GM21367 (cell line): ENCODE measurements at regions not wholly inside any gene's neighbourhood (a gene's known extent, or its start where the extent isn't known, plus 50 kb on each side); places are given as distances from the start of the nearest gene placed in this dataset.

Experiments
- ATAC-seq: cut with Tn5 transposase; IDR thresholded peaks from one replicate; pipeline ENCODE4 v1.9.1; 2021; ENCODE audit not compliant: unreplicated experiment

GRCh38 chr9:89805571-89806292 is 200.9 kb downstream of the GADD45G start:
- ATAC-seq: no peak

DNA sequence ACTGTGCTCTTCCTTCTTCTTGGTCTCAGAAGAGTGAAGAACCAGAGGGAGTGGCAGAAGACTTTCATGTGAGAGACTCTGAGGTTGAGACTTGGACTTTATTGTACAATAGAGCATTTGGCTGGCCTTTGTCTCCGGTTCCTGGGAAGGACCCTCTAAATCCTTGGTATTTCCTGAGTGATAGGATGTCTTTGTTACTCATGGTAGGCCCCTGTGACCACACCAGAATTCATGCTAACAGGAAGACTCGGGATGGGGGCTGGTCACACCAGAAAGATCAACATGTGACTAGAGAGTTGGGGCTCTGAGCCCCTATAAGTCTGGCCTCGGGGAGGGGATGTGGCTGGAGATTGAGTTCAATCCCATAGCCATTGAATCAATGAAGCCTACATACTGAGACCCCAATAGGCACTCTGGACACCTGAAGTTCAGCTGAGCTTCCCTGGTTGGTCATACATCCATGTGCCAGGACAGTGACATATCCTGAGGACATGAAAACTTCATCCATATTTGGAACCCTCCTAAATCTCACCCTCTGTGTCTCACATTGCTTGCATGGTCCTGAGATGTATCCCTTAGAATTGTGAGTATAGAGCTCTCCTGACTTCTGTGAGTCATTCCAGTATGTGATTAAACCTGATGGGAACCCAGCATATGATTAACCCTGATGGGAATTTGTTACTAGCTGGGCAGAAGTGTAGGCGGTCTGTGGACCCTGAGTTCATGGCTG is 201.7 kb downstream of the GADD45G start:
- no peak for ATAC-seq

DNA sequence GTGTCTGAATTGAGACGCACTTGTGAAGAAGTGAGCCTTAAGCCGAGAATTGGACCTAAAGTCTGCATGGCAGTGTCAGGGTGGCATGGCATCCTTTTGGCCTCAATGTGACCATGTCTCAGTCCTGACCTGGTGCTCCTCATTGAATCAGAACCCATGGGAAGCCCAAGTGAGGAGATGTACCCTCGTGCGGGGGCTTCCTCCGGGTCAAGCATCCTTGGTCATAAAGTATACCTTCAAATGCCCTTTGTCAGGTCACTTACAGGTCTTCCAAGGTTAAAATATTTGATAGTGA is 202.2 kb downstream of the GADD45G start:
- ATAC-seq: no peak

- no peak for ATAC-seq
These were observed 202.9 kb downstream of the GADD45G start for GRCh38 chr9:89807682-89808075.

DNA sequence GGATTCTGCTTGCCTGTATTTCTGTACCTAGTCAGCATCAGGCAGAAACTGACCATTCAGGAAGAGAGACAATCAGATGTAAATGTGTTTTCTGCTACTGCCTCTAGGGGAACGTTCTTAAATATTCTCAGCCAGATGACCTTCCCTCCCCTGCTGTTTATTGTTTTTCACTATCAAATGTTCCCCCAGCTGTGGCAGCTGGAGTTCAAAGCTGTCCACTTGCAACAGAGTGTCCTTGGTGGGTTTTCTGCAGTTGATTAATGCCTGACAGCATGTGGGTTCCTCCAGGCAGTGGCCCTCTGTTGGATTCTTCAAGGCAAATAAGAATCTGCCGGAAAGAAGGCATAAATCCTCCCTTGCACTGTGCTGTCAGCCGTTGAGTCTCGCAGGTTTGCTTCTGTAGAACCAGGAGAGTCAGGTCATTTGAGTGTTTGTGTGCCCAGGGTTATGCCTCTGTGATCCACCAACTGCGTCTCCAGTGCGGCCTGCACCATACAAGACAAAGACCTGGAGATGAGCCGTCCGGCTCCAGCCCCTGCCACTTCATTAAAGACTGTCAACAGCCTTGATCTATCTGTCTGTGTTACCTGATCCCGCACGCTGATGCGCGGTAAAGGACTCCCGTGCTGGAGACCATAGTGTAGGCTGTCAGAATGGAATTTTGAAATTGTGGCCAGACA is 203.4 kb downstream of the GADD45G start:
- ATAC-seq: no peak

GRCh38 chr9:89808756-89809181 is 204.0 kb downstream of the GADD45G start:
- ATAC-seq: no peak

DNA sequence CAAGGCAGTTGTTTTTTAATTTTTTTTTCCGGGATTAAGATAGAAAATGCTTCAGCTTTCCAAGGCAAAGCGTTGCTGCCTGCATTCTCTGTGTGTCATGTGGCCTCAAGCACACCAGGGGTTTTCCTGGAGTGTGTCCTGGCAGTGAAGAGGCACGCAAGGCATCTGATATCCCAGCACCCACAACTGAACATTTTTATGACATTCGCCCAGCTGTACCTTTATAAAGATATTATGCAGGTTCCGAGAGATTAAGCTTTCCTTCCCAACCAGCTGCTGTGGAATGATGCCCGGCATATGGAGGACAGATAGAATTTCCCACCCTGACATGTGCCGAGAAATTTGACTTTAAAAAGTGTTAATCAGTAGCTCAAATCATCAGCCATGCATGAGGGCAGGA is 205.6 kb downstream of the GADD45G start:
- ATAC-seq: no peak

DNA sequence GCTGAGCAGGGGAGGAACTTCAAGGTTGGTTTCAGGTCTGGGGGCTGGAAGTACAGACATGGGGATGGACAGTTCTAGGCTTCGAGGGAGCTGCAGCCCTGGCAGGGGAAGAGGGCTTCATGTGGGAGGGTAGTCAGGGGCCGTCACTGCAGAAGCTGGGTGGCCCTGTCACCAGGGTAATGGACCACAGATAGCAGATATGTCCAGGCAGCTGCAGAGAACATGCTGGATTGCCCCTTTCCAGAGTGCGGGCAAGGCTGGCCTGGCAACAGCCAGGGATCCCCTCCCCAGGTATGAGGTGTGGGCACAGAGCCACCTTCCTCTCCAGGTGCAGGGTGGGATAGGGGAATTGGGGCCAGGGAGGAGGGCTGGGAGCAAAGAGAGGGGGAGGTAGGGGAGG is 206.5 kb downstream of the GADD45G start:
- no peak for ATAC-seq

DNA sequence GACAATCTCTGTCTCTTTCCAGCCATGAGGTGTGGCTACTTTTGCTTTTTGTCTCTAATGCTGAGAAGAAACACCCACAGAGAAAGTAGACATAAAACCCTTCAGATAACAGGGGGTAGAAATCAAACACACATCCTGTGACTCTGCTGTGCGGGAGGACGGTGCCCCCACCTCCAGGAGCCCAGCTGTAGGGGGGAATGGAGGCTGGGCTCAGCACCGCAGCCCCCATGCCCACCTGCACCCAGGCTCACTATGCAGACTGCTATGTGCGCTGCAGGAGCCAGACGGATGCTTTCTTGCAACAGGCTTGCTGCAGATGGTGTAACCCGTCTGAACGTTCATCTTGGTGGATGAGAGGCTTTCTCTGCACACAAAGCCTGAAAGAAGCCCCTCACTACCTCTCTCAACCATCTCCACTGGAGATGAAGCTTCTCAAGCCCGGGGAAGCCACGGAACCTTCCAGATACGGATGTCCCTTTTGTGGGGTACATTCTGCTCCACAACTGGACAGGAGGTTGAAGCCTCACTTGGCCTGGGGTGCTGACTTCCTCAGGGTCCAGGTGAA is 207.2 kb downstream of the GADD45G start:
- no peak for ATAC-seq

DNA sequence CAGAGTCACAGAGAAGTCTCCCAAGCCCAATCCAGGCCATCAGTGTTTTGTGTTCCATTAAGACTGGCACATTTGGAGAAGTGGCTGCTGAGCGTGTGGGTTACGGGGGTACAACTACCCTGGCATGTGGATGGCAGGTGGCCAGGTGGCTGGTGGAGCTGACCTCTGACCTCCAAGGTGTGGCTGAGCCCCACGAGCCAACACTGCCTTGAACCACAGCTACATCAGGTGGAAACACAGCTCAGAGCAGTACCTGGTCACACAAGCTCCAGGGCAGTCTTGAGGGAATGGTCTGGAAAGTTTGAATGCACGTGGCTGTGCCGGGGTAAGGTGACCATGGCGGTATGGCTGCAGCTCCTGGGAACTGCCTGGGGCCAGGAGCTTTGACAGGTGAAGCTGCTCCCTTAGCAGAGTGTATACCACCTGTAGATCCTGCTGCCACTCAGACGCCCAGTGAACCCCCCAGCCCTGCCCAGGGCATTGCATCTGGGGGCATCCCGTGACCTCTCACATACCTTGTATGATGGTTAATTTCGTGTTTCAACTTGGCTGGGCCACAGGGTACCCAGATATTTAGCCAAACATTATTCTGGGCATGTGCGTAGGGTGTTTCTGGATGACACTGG is 207.9 kb downstream of the GADD45G start:
- no peak for ATAC-seq

DNA sequence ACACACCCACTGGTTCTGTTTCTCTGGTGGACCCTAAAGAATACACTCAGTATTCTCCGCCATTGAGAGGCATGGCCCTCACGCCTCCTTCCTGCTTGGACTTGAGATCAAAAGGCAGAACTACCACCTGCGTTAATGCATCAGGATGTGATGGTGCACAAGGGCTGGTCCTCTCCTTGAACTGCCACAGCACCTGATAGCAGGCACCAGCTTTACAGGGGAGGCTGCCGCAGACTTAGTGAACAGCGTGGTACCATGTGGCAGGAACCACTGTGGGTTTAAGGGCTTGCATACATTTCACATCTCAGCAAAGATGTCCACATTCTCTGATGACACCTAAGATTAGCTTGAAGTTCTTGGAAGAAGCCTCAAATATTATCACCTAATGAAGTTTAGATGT is 208.7 kb downstream of the GADD45G start:
- no peak for ATAC-seq

- no peak for ATAC-seq
These were observed 209.7 kb downstream of the GADD45G start for GRCh38 chr9:89814340-89815040.

DNA sequence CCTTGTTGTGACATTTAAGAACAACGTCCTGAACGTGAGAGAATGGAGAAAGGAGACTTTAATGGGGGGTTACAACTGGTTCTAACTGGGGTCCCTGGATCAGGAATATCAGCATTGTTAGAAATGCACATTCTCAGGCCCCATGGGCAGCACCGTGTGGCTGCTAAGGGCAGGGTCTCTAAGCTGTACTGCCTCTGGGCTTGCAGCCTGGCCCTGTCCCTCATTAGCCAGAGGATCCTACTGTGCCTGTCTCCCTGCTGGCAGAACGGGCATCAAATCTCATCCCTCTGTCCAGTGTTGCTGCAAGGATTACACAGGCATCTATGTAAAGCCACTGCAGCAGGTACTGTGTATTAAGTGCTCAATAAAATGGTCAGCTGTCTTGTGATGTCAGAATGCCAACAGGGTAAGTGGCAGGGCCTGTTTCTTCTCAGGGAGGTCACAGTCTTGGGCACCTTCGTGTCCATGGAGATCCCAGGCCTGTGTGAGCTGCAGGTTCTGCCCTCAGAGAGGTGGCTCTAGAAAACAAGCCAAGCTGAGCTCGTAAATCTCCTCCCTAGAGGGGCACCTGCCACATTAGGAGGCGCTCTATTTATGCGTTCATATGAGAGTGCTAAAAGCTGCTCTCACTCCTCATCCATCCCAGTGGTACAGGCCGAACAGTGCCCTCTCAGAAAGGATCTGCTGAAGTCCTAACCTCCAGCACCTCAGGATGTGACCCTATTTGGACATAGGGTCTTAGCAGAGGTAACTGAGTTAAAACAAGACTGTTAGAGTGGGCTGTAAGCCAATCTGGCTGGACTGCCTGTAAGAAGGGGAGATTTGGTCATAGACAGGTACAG is 210.5 kb downstream of the GADD45G start:
- no peak for ATAC-seq

DNA sequence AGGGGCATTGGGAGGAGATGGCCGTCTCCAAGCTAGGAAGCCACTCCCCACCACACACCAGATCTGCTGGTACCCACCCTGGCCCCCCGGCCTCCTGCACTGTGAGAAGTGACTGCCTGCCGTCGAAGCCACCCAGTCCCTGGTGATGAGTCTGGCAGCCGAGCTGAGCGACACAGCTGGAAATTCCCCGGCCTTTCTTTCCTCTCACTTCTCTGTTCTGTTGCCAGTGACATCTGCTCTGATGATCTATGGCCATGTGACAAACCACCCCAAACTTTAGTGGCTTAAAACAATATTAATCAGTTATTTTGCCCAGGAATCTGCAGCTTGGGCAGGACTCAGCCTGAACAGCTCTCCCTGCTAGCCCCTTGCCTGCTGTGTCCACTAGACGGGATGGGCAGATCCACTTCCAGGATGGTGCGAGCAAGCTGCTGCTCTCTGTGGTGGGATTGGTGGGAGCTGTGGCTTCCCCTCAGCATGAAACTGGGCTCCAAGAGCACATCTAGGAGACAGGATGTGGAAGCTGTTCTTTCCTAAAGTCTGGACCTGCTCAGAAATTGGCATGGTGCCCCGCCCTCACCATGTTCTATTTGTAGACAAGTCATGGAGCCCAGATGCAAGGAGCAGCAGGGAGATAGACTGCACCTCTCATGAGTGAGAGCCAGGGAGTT is 211.2 kb downstream of the GADD45G start:
- peak; percentile 89 for ATAC-seq

GRCh38 chr9:89817151-89817950 is 212.5 kb downstream of the GADD45G start:
- no peak for ATAC-seq

- no peak for ATAC-seq
These were observed 215.5 kb downstream of the GADD45G start for GRCh38 chr9:89820337-89820736.

GRCh38 chr9:89821081-89821480 is 216.3 kb downstream of the GADD45G start:
- no peak for ATAC-seq

DNA sequence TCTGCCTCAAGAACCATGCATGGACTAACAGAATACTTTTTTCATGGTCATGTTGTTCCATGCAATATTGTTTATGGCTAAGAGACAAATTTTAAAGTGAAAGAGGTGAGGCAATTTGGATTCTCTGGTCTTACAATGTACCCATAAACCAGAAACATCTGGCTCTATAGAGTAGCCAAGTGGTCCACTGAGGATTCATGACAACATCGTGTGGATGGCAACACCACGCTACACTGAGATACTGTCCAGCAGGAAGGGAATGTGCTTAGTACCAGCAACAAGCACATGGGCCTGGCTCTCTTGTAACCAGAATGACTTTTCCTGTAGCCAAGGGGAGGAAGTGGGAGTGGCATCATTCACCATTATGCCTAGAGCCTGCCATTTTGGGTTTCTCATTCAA is 218.2 kb downstream of the GADD45G start:
- ATAC-seq: no peak

DNA sequence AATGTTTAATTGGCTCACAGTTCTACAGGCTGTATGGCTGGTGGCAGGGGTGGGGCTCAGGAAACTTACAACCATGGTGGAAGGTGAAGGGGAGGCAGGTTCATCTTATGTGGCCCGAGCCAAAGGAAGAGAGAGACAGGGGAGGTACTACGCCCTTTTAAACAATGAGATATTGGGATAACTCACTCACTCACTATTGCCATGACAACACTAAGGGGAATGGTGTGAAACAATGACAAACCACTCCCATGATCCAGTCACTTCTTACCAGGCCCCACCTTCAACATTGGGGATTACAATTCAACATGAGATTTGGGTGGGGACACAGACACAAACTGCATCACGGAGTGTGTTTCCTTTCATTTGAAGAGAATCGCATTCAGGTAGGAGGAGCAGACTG is 220.9 kb downstream of the GADD45G start:
- ATAC-seq: no peak
